ENCODE measurements at regions not wholly inside any gene's neighbourhood (a gene's known extent, or its start where the extent isn't known, plus 50 kb on each side); places are given as distances from the start of the nearest gene placed in this dataset.

- Mint-ChIP-seq H3K4me3 (ENCODE audit: unreplicated experiment) (no peak overlapping the region), H3K36me3 (ENCODE audit: unreplicated experiment) (no peaks in the 10 kb centered on the region), H3K27me3 (ENCODE audit: unreplicated experiment) (peaks cover 7% of the 10 kb centered on the region), H3K9me3 (ENCODE audit: unreplicated experiment) (peaks cover 5% of the 10 kb centered on the region), H3K27ac (ENCODE audit: unreplicated experiment) (no peak overlapping the region), H3K4me1 (ENCODE audit: unreplicated experiment) (no peaks in the 10 kb centered on the region)
- no peak for TF ChIP-seq CTCF (IDR thresholded peaks at IDR 0.05)
- DNase-seq (ENCODE audit: extremely low spot score, unreplicated experiment), result no peak
Observed at GRCh38 chr4:176508780-176509331, 189.1 kb downstream of the SPCS3 start.

- TF ChIP-seq CTCF (IDR thresholded peaks at IDR 0.05), result no peak
- no peak for DNase-seq (ENCODE audit: extremely low spot score, unreplicated experiment)
- Mint-ChIP-seq H3K4me3 (ENCODE audit: unreplicated experiment) (no peak overlapping the region), H3K27me3 (ENCODE audit: unreplicated experiment) (peaks cover 46% of the 10 kb centered on the region), H3K9me3 (ENCODE audit: unreplicated experiment) (peaks cover 4% of the 10 kb centered on the region), H3K27ac (ENCODE audit: unreplicated experiment) (no peak overlapping the region), H3K36me3 (ENCODE audit: unreplicated experiment) (no peaks in the 10 kb centered on the region), H3K4me1 (ENCODE audit: unreplicated experiment) (no peaks in the 10 kb centered on the region)
Observed at GRCh38 chr4:176525576-176525975, 205.8 kb downstream of the SPCS3 start.

- Mint-ChIP-seq H3K36me3 (ENCODE audit: unreplicated experiment) (no peaks in the 10 kb centered on the region), H3K27me3 (ENCODE audit: unreplicated experiment) (peaks cover 54% of the 10 kb centered on the region), H3K4me1 (ENCODE audit: unreplicated experiment) (no peaks in the 10 kb centered on the region), H3K4me3 (ENCODE audit: unreplicated experiment) (no peak overlapping the region), H3K27ac (ENCODE audit: unreplicated experiment) (no peak overlapping the region), H3K9me3 (ENCODE audit: unreplicated experiment) (peaks cover 4% of the 10 kb centered on the region)
- DNase-seq (ENCODE audit: extremely low spot score, unreplicated experiment), result no peak
- TF ChIP-seq CTCF (IDR thresholded peaks at IDR 0.05), result no peak
Observed at GRCh38 chr4:176526704-176527103, 206.9 kb downstream of the SPCS3 start.

- DNase-seq (ENCODE audit: extremely low spot score, unreplicated experiment), result no peak
- no peak overlapping the region for H3K27ac Mint-ChIP-seq (ENCODE audit: unreplicated experiment)
- peaks cover 2% of the 10 kb centered on the region for H3K4me1 Mint-ChIP-seq (ENCODE audit: unreplicated experiment)
- no peak overlapping the region for H3K4me3 Mint-ChIP-seq (ENCODE audit: unreplicated experiment)
- no peaks in the 10 kb centered on the region for H3K36me3 Mint-ChIP-seq (ENCODE audit: unreplicated experiment)
- H3K9me3 Mint-ChIP-seq (ENCODE audit: unreplicated experiment), result no peaks in the 10 kb centered on the region
- H3K27me3 Mint-ChIP-seq (ENCODE audit: unreplicated experiment), result peaks cover 42% of the 10 kb centered on the region
- TF ChIP-seq CTCF (IDR thresholded peaks at IDR 0.05), result no peak
Observed at GRCh38 chr4:176529574-176529973, 209.8 kb downstream of the SPCS3 start.

GRCh38 chr4:176533159-176533558, 213.4 kb downstream of the SPCS3 start:
- TF ChIP-seq CTCF (IDR thresholded peaks at IDR 0.05), result no peak
- no peaks in the 10 kb centered on the region for H3K9me3 Mint-ChIP-seq (ENCODE audit: unreplicated experiment)
- H3K36me3 Mint-ChIP-seq (ENCODE audit: unreplicated experiment), result no peaks in the 10 kb centered on the region
- no peak for DNase-seq (ENCODE audit: extremely low spot score, unreplicated experiment)
- peaks cover 21% of the 10 kb centered on the region for H3K27me3 Mint-ChIP-seq (ENCODE audit: unreplicated experiment)
- peaks cover 3% of the 10 kb centered on the region for H3K4me1 Mint-ChIP-seq (ENCODE audit: unreplicated experiment)
- H3K27ac Mint-ChIP-seq (ENCODE audit: unreplicated experiment), result no peak overlapping the region
- no peak overlapping the region for H3K4me3 Mint-ChIP-seq (ENCODE audit: unreplicated experiment)

All from osteocyte (in vitro differentiated cells).